ENCODE measurements at regions not wholly inside any gene's neighbourhood (a gene's known extent, or its start where the extent isn't known, plus 50 kb on each side); places are given as distances from the start of the nearest gene placed in this dataset.
"Not testable (repeated sequence)": the region's sequence is repeated elsewhere in the genome, so short reads cannot be mapped to it uniquely, and the experiment has no call there.

- BruUV-seq (replicated peaks): no TSS peak
- Mint-ChIP-seq H3K27me3 (ENCODE audit: insufficient read depth, unreplicated experiment) (no peaks in the 10 kb centered on the region), H3K36me3 (ENCODE audit: insufficient read depth, unreplicated experiment) (no peaks in the 10 kb centered on the region), H3K9me3 (ENCODE audit: unreplicated experiment) (peaks cover 8% of the 10 kb centered on the region), H3K4me3 (ENCODE audit: unreplicated experiment) (no peak overlapping the region), H3K27ac (ENCODE audit: low read depth, unreplicated experiment) (no peak overlapping the region), H3K4me1 (ENCODE audit: insufficient read depth, unreplicated experiment) (no peaks in the 10 kb centered on the region)
- DNase-seq (ENCODE audit: unreplicated experiment): no peak
- no peak for TF ChIP-seq CTCF (IDR thresholded peaks at IDR 0.05; ENCODE audit: unreplicated experiment)
- ChIA-PET POLR2A (no interaction called here), CTCF (no interaction called here)
- intact Hi-C loops (cut with micrococcal nuclease): no loop called here
These were observed 689.0 kb downstream of the PLOD2 start for GRCh38 chr3:145471976-145472375.

- CTCF ChIA-PET; H3K4me1 Mint-ChIP-seq (ENCODE audit: insufficient read depth, unreplicated experiment); H3K36me3 Mint-ChIP-seq (ENCODE audit: insufficient read depth, unreplicated experiment); H3K4me3 Mint-ChIP-seq (ENCODE audit: unreplicated experiment); H3K9me3 Mint-ChIP-seq (ENCODE audit: unreplicated experiment); BruUV-seq (replicated peaks); H3K27ac Mint-ChIP-seq (ENCODE audit: low read depth, unreplicated experiment); H3K27me3 Mint-ChIP-seq (ENCODE audit: insufficient read depth, unreplicated experiment); intact Hi-C loops (cut with micrococcal nuclease); POLR2A ChIA-PET; DNase-seq (ENCODE audit: unreplicated experiment): not testable (repeated sequence)
These were observed 678.2 kb downstream of the PLOD2 start for GRCh38 chr3:145482735-145483134.

- Mint-ChIP-seq H3K27me3 (ENCODE audit: insufficient read depth, unreplicated experiment) (no peaks in the 10 kb centered on the region), H3K36me3 (ENCODE audit: insufficient read depth, unreplicated experiment) (no peaks in the 10 kb centered on the region), H3K4me1 (ENCODE audit: insufficient read depth, unreplicated experiment) (no peaks in the 10 kb centered on the region), H3K9me3 (ENCODE audit: unreplicated experiment) (no peaks in the 10 kb centered on the region), H3K4me3 (ENCODE audit: unreplicated experiment) (no peak overlapping the region), H3K27ac (ENCODE audit: low read depth, unreplicated experiment) (no peak overlapping the region)
- BruUV-seq (replicated peaks): no TSS peak
- TF ChIP-seq CTCF (IDR thresholded peaks at IDR 0.05; ENCODE audit: unreplicated experiment): no peak
- CTCF ChIA-PET: no interaction called here
- intact Hi-C loops (cut with micrococcal nuclease): no loop called here
- POLR2A ChIA-PET: no interaction called here
- DNase-seq (ENCODE audit: unreplicated experiment): no peak
These were observed 677.0 kb downstream of the PLOD2 start for GRCh38 chr3:145483992-145484391.

GRCh38 chr3:145489011-145489410 lies 672.0 kb downstream of the PLOD2 start:
- no TSS peak for BruUV-seq (replicated peaks)
- Mint-ChIP-seq H3K9me3 (ENCODE audit: unreplicated experiment) (no peaks in the 10 kb centered on the region), H3K4me3 (ENCODE audit: unreplicated experiment) (no peak overlapping the region), H3K27ac (ENCODE audit: low read depth, unreplicated experiment) (no peak overlapping the region), H3K27me3 (ENCODE audit: insufficient read depth, unreplicated experiment) (no peaks in the 10 kb centered on the region), H3K36me3 (ENCODE audit: insufficient read depth, unreplicated experiment) (no peaks in the 10 kb centered on the region), H3K4me1 (ENCODE audit: insufficient read depth, unreplicated experiment) (no peaks in the 10 kb centered on the region)
- TF ChIP-seq CTCF (IDR thresholded peaks at IDR 0.05; ENCODE audit: unreplicated experiment): no peak
- DNase-seq (ENCODE audit: unreplicated experiment): no peak
- intact Hi-C loops (cut with micrococcal nuclease): no loop called here
- ChIA-PET POLR2A (no interaction called here), CTCF (interaction anchor here (0.5 kb wide), 1 partner anchor 160 kb away, joined by 4 read pairs; no protein-coding TSS in a partner anchor)
